Activated naive CD4-positive, alpha-beta T cell treated with anti-CD3 and anti-CD28 coated beads for 36 hours (primary cell): ENCODE measurements at regions not wholly inside any gene's neighbourhood (a gene's known extent, or its start where the extent isn't known, plus 50 kb on each side); places are given as distances from the start of the nearest gene placed in this dataset.

Experiments used
- CTCF ChIA-PET: fragments of 350-600 bp; sonication (Branson Sonifier 250); formaldehyde crosslinking; loops from one replicate; lab custom pipeline; 2021; ENCODE audit warnings: antibody characterized with exemption; lab: Charles Lee
- DNase-seq: peaks from one replicate; pipeline ENCODE4 v3.0.0-alpha.2; 2020
- H3K27ac Mint-ChIP-seq: one replicate; pipeline ENCODE4 v1.8.0; 2021; ENCODE audit warnings: mild to moderate bottlenecking, mixed read lengths
- H3K27me3 Mint-ChIP-seq: one replicate; pipeline ENCODE4 v1.8.0; 2021; ENCODE audit warnings: low read depth, mixed read lengths
- H3K36me3 Mint-ChIP-seq: one replicate; pipeline ENCODE4 v1.8.0; 2021; ENCODE audit warnings: low read depth, mixed read lengths
- H3K4me1 Mint-ChIP-seq: one replicate; pipeline ENCODE4 v1.8.0; 2021; ENCODE audit warnings: low read depth, mixed read lengths
- H3K4me3 Mint-ChIP-seq: one replicate; pipeline ENCODE4 v1.8.0; 2021; ENCODE audit warnings: mild to moderate bottlenecking, moderate library complexity, mixed read lengths
- H3K9me3 Mint-ChIP-seq: one replicate; pipeline ENCODE4 v1.8.0; 2021; ENCODE audit warnings: mixed read lengths
- intact Hi-C: fragments of 100-400 bp; cut with micrococcal nuclease; formaldehyde crosslinking; loops from one replicate; pipeline ENCODE4 v1.15.1; 2023

- no peak for DNase-seq
- H3K4me1 Mint-ChIP-seq, result no peaks in the 10 kb centered on the region
- no peak overlapping the region for H3K4me3 Mint-ChIP-seq
- no peaks in the 10 kb centered on the region for H3K9me3 Mint-ChIP-seq
- intact Hi-C loops, result no loop called here
- H3K27ac Mint-ChIP-seq, result no peak overlapping the region
- CTCF ChIA-PET, result interaction anchor here (0.6 kb wide), 1 partner anchor 637 kb away, joined by 4 read pairs; no protein-coding TSS in a partner anchor
- H3K36me3 Mint-ChIP-seq, result no peaks in the 10 kb centered on the region
- peaks cover 1% of the 10 kb centered on the region for H3K27me3 Mint-ChIP-seq
These were observed 571.0 kb downstream of the SH2D4B start for GRCh38 chr10:81108516-81109199.

GRCh38 chr10:81109200-81109752, 571.6 kb downstream of the SH2D4B start:
- no peaks in the 10 kb centered on the region for H3K9me3 Mint-ChIP-seq
- CTCF ChIA-PET, result no interaction called here
- no peak for DNase-seq
- H3K27me3 Mint-ChIP-seq, result peaks cover 1% of the 10 kb centered on the region
- intact Hi-C loops, result no loop called here
- H3K4me1 Mint-ChIP-seq, result no peaks in the 10 kb centered on the region
- no peak overlapping the region for H3K4me3 Mint-ChIP-seq
- no peak overlapping the region for H3K27ac Mint-ChIP-seq
- no peaks in the 10 kb centered on the region for H3K36me3 Mint-ChIP-seq

GRCh38 chr10:81116201-81116600, 578.5 kb downstream of the SH2D4B start:
- no peak for DNase-seq
- Mint-ChIP-seq H3K4me1 (no peaks in the 10 kb centered on the region), H3K9me3 (no peaks in the 10 kb centered on the region), H3K27ac (no peak overlapping the region), H3K36me3 (no peaks in the 10 kb centered on the region), H3K27me3 (no peaks in the 10 kb centered on the region), H3K4me3 (no peak overlapping the region)
- CTCF ChIA-PET, result no interaction called here
- intact Hi-C loops, result loop anchor here (1.0 kb wide), 1 partner anchor 31 kb away; no protein-coding TSS in a partner anchor

- H3K27ac Mint-ChIP-seq, result no peak overlapping the region
- no peaks in the 10 kb centered on the region for H3K36me3 Mint-ChIP-seq
- H3K4me1 Mint-ChIP-seq, result no peaks in the 10 kb centered on the region
- intact Hi-C loops, result loop anchor here (1.0 kb wide), 1 partner anchor 32 kb away; no protein-coding TSS in a partner anchor
- no peaks in the 10 kb centered on the region for H3K9me3 Mint-ChIP-seq
- CTCF ChIA-PET, result no interaction called here
- no peak for DNase-seq
- H3K4me3 Mint-ChIP-seq, result no peak overlapping the region
- H3K27me3 Mint-ChIP-seq, result no peaks in the 10 kb centered on the region
These were observed 579.3 kb downstream of the SH2D4B start for GRCh38 chr10:81116990-81117389.

GRCh38 chr10:81127931-81128330, 590.2 kb downstream of the SH2D4B start:
- peaks cover 5% of the 10 kb centered on the region for H3K27me3 Mint-ChIP-seq
- no peak overlapping the region for H3K27ac Mint-ChIP-seq
- no peak for DNase-seq
- no peak overlapping the region for H3K4me3 Mint-ChIP-seq
- no peaks in the 10 kb centered on the region for H3K36me3 Mint-ChIP-seq
- CTCF ChIA-PET, result no interaction called here
- H3K4me1 Mint-ChIP-seq, result no peaks in the 10 kb centered on the region
- intact Hi-C loops, result no loop called here
- H3K9me3 Mint-ChIP-seq, result no peaks in the 10 kb centered on the region

- intact Hi-C loops, result no loop called here
- Mint-ChIP-seq H3K4me3 (no peak overlapping the region), H3K27ac (no peak overlapping the region), H3K36me3 (no peaks in the 10 kb centered on the region), H3K9me3 (no peaks in the 10 kb centered on the region), H3K4me1 (no peaks in the 10 kb centered on the region), H3K27me3 (peaks cover 5% of the 10 kb centered on the region)
- no peak for DNase-seq
- CTCF ChIA-PET, result no interaction called here
These were observed 592.3 kb downstream of the SH2D4B start for GRCh38 chr10:81130014-81130413.

GRCh38 chr10:81135851-81136250, 598.1 kb downstream of the SH2D4B start:
- no peaks in the 10 kb centered on the region for H3K36me3 Mint-ChIP-seq
- peaks cover 4% of the 10 kb centered on the region for H3K27me3 Mint-ChIP-seq

GRCh38 chr10:81136261-81136660, 598.6 kb downstream of the SH2D4B start:
- peaks cover 2% of the 10 kb centered on the region for H3K27me3 Mint-ChIP-seq
- no peaks in the 10 kb centered on the region for H3K4me1 Mint-ChIP-seq
- H3K9me3 Mint-ChIP-seq, result peaks cover 6% of the 10 kb centered on the region
- no peak overlapping the region for H3K4me3 Mint-ChIP-seq
- CTCF ChIA-PET, result no interaction called here
- H3K36me3 Mint-ChIP-seq, result no peaks in the 10 kb centered on the region
- no peak for DNase-seq
- no peak overlapping the region for H3K27ac Mint-ChIP-seq
- intact Hi-C loops, result no loop called here

More at GRCh38 chr10:81135851-81136250, 598.1 kb downstream of the SH2D4B start:
- Mint-ChIP-seq H3K27ac (no peak overlapping the region), H3K4me1 (no peaks in the 10 kb centered on the region), H3K4me3 (no peak overlapping the region), H3K9me3 (peaks cover 6% of the 10 kb centered on the region)
- intact Hi-C loops, result no loop called here
- no peak for DNase-seq
- CTCF ChIA-PET, result no interaction called here

GRCh38 chr10:81145975-81146374, 608.3 kb downstream of the SH2D4B start:
- no peaks in the 10 kb centered on the region for H3K27me3 Mint-ChIP-seq
- no peak for DNase-seq

GRCh38 chr10:81146436-81146835, 608.7 kb downstream of the SH2D4B start:
- Mint-ChIP-seq H3K4me3 (no peak overlapping the region), H3K9me3 (no peaks in the 10 kb centered on the region), H3K27me3 (no peaks in the 10 kb centered on the region), H3K36me3 (no peaks in the 10 kb centered on the region), H3K4me1 (no peaks in the 10 kb centered on the region), H3K27ac (no peak overlapping the region)
- CTCF ChIA-PET, result no interaction called here
- intact Hi-C loops, result no loop called here
- no peak for DNase-seq

More at GRCh38 chr10:81145975-81146374, 608.3 kb downstream of the SH2D4B start:
- intact Hi-C loops, result no loop called here
- H3K36me3 Mint-ChIP-seq, result no peaks in the 10 kb centered on the region
- no peaks in the 10 kb centered on the region for H3K4me1 Mint-ChIP-seq
- no peak overlapping the region for H3K4me3 Mint-ChIP-seq
- CTCF ChIA-PET, result no interaction called here
- H3K9me3 Mint-ChIP-seq, result no peaks in the 10 kb centered on the region
- no peak overlapping the region for H3K27ac Mint-ChIP-seq

- H3K4me1 Mint-ChIP-seq, result no peaks in the 10 kb centered on the region
- CTCF ChIA-PET, result interaction anchor here (0.6 kb wide), 1 partner anchor 524 kb away, joined by 5 read pairs; no protein-coding TSS in a partner anchor
- no peak for DNase-seq
- H3K4me3 Mint-ChIP-seq, result no peak overlapping the region
- intact Hi-C loops, result no loop called here
- H3K36me3 Mint-ChIP-seq, result no peaks in the 10 kb centered on the region
- no peaks in the 10 kb centered on the region for H3K27me3 Mint-ChIP-seq
- no peaks in the 10 kb centered on the region for H3K9me3 Mint-ChIP-seq
- H3K27ac Mint-ChIP-seq, result no peak overlapping the region
These were observed 615.0 kb downstream of the SH2D4B start for GRCh38 chr10:81152656-81153055.

GRCh38 chr10:81157681-81158080, 620.0 kb downstream of the SH2D4B start:
- no peak for DNase-seq
- Mint-ChIP-seq H3K27me3 (no peaks in the 10 kb centered on the region), H3K27ac (no peak overlapping the region), H3K9me3 (no peaks in the 10 kb centered on the region), H3K4me1 (no peaks in the 10 kb centered on the region), H3K4me3 (no peak overlapping the region), H3K36me3 (no peaks in the 10 kb centered on the region)
- intact Hi-C loops, result no loop called here
- CTCF ChIA-PET, result no interaction called here

GRCh38 chr10:81177651-81178244, 640.0 kb downstream of the SH2D4B start:
- H3K4me3 Mint-ChIP-seq, result no peak overlapping the region
- CTCF ChIA-PET, result no interaction called here
- intact Hi-C loops, result loop anchor here (2.0 kb wide), 1 partner anchor 515 kb away; no protein-coding TSS in a partner anchor
- H3K27ac Mint-ChIP-seq, result no peak overlapping the region
- H3K4me1 Mint-ChIP-seq, result no peaks in the 10 kb centered on the region
- no peaks in the 10 kb centered on the region for H3K27me3 Mint-ChIP-seq
- H3K36me3 Mint-ChIP-seq, result no peaks in the 10 kb centered on the region
- H3K9me3 Mint-ChIP-seq, result peaks cover 5% of the 10 kb centered on the region
- DNase-seq, result no peak
